ENCODE measurements at regions not wholly inside any gene's neighbourhood (a gene's known extent, or its start where the extent isn't known, plus 50 kb on each side); places are given as distances from the start of the nearest gene placed in this dataset.

- Histone ChIP-seq H3K27me3 (ENCODE audit: control insufficient read depth in 2 of 2, insufficient read depth in 2 of 2, low read length in 2 of 2) (no peaks in the 10 kb centered on the region), H3K4me1 (ENCODE audit: control insufficient read depth in 1 of 2, insufficient read depth in 2 of 2, low read length in 2 of 2) (no peaks in the 10 kb centered on the region), H3K79me2 (ENCODE audit: insufficient read depth, low read length) (no peaks in the 10 kb centered on the region), H4K20me1 (ENCODE audit: insufficient read depth, low read length) (no peaks in the 10 kb centered on the region), H2AFZ (ENCODE audit: insufficient read depth, low read depth, low read length, poor library complexity, severe bottlenecking) (no peak overlapping the region), H3K36me3 (replicated peaks in 1 of 2; ENCODE audit: control insufficient read depth in 1 of 2, insufficient read depth in 2 of 2, low read length in 2 of 2) (no peaks in the 10 kb centered on the region), H3K4me2 (replicated peaks; ENCODE audit: extremely low read depth, low read length, poor library complexity, severe bottlenecking) (no peak overlapping the region), H3K4me3 (replicated peaks in 1 of 3; ENCODE audit: low read depth in 2 of 3, low read length in 3 of 3) (no peak overlapping the region), H3K9me3 (replicated peaks in 1 of 2; ENCODE audit: control insufficient read depth in 1 of 2, insufficient read depth in 1 of 2, low read length in 2 of 2) (no peaks in the 10 kb centered on the region), H3K9ac (ENCODE audit: insufficient read depth, low read length, poor library complexity, severe bottlenecking) (no peak overlapping the region), H3K27ac (ENCODE audit: low read depth in 1 of 2, low read length in 2 of 2) (no peak overlapping the region)
- TF ChIP-seq CTCF (IDR thresholded peaks at IDR 0.05): no peak
- H3K27me3 Mint-ChIP-seq (ENCODE audit: low read depth in 3 of 3): peaks cover 0 to 4% (median 2%) of the 10 kb centered on the region in 3 donors
- H3K36me3 Mint-ChIP-seq: no peaks in the 10 kb centered on the region
- H3K4me1 Mint-ChIP-seq: peaks cover 1% of the 10 kb centered on the region
- H3K4me3 Mint-ChIP-seq: no peak overlapping the region
- intact Hi-C loops (cut with micrococcal nuclease): no loop called here
- no peak for DNase-seq
- WGBS (ENCODE audit: insufficient coverage): no CpG with 5 or more reads among the region's 2 CpGs
- no peaks in the 10 kb centered on the region for H3K9me3 Mint-ChIP-seq
- H3K27ac Mint-ChIP-seq: peak overlapping the region in 2 of 7 donors; percentile 32 to 51
These were observed 83.6 kb upstream of the LRRC55 start for GRCh38 chr11:57098191-57098590.

- H3K4me2 ChIP-seq (replicated peaks; ENCODE audit: extremely low read depth, low read length, poor library complexity, severe bottlenecking): no peak overlapping the region
- H3K27ac ChIP-seq (ENCODE audit: low read depth in 1 of 2, low read length in 2 of 2): no peak overlapping the region
- Mint-ChIP-seq H3K36me3 (no peaks in the 10 kb centered on the region), H3K4me1 (peaks cover 1% of the 10 kb centered on the region), H3K9me3 (no peaks in the 10 kb centered on the region), H3K27ac (no peak overlapping the region), H3K4me3 (no peak overlapping the region), H3K27me3 (ENCODE audit: low read depth in 3 of 3) (peaks cover 0 to 3% (median 0%) of the 10 kb centered on the region in 3 donors)
- WGBS (ENCODE audit: insufficient coverage): 50% methylated on average over 1 of the region's 5 CpGs
- intact Hi-C loops (cut with micrococcal nuclease): no loop called here
- DNase-seq: no peak
- H3K36me3 ChIP-seq (replicated peaks in 1 of 2; ENCODE audit: control insufficient read depth in 1 of 2, insufficient read depth in 2 of 2, low read length in 2 of 2): no peaks in the 10 kb centered on the region
- H3K4me1 ChIP-seq (ENCODE audit: control insufficient read depth in 1 of 2, insufficient read depth in 2 of 2, low read length in 2 of 2): no peaks in the 10 kb centered on the region
- no peaks in the 10 kb centered on the region for H4K20me1 ChIP-seq (ENCODE audit: insufficient read depth, low read length)
- no peaks in the 10 kb centered on the region for H3K9me3 ChIP-seq (replicated peaks in 1 of 2; ENCODE audit: control insufficient read depth in 1 of 2, insufficient read depth in 1 of 2, low read length in 2 of 2)
- no peak overlapping the region for H3K4me3 ChIP-seq (replicated peaks in 1 of 3; ENCODE audit: low read depth in 2 of 3, low read length in 3 of 3)
- no peaks in the 10 kb centered on the region for H3K27me3 ChIP-seq (ENCODE audit: control insufficient read depth in 2 of 2, insufficient read depth in 2 of 2, low read length in 2 of 2)
- no peak overlapping the region for H2AFZ ChIP-seq (ENCODE audit: insufficient read depth, low read depth, low read length, poor library complexity, severe bottlenecking)
- no peak for TF ChIP-seq CTCF (IDR thresholded peaks at IDR 0.05)
- no peak overlapping the region for H3K9ac ChIP-seq (ENCODE audit: insufficient read depth, low read length, poor library complexity, severe bottlenecking)
- no peaks in the 10 kb centered on the region for H3K79me2 ChIP-seq (ENCODE audit: insufficient read depth, low read length)
These were observed 81.0 kb upstream of the LRRC55 start for GRCh38 chr11:57100638-57101331.
